Ishikawa (cell line): ENCODE measurements at regions not wholly inside any gene's neighbourhood (a gene's known extent, or its start where the extent isn't known, plus 50 kb on each side); places are given as distances from the start of the nearest gene placed in this dataset.

Experiments
- CEBPB ChIP-seq: IDR thresholded peaks from 2 replicates; pipeline ENCODE4 v1.6.1; 2012
- EGR1 ChIP-seq: IDR thresholded peaks from 2 replicates; pipeline ENCODE4 v1.6.1; 2012
- EP300 ChIP-seq: IDR thresholded peaks from 2 replicates; pipeline ENCODE4 v1.6.1; 2012; ENCODE audit warnings: borderline replicate concordance
- FOXM1 ChIP-seq: IDR thresholded peaks from 2 replicates; pipeline ENCODE4 v1.6.1; 2012; ENCODE audit warnings: low read depth, borderline replicate concordance
- MAX ChIP-seq: IDR thresholded peaks from 2 replicates; pipeline ENCODE4 v1.6.1; 2012
- NFIC ChIP-seq: IDR thresholded peaks from 2 replicates; pipeline ENCODE4 v1.6.1; 2012
- RAD21 ChIP-seq: IDR thresholded peaks from 2 replicates; pipeline ENCODE4 v1.6.1; 2012; ENCODE audit warnings: low read depth
- REST ChIP-seq: IDR thresholded peaks from 2 replicates; pipeline ENCODE4 v1.6.1; 2012; ENCODE audit warnings: low read depth, mild to moderate bottlenecking
- TAF1 ChIP-seq: IDR thresholded peaks from 2 replicates; pipeline ENCODE4 v1.6.1; 2012; ENCODE audit warnings: low read depth, mild to moderate bottlenecking
- TEAD4 ChIP-seq: IDR thresholded peaks from 2 replicates; pipeline ENCODE4 v1.6.1; 2012
- ZBTB7A ChIP-seq: IDR thresholded peaks from 2 replicates; pipeline ENCODE4 v1.6.1; 2012; ENCODE audit warnings: low read depth

- TF ChIP-seq EP300 (no peak), RAD21 (no peak), REST (no peak), TAF1 (no peak), ZBTB7A (no peak), NFIC (no peak), TEAD4 (no peak), CEBPB (no peak), FOXM1 (no peak), MAX (no peak), EGR1 (no peak)
Measured at GRCh38 chr5:118450554-118451332, 537.6 kb downstream of the DTWD2 start.
